Islet of Langerhans (tissue), 1 donor: ENCODE measurements at regions not wholly inside any gene's neighbourhood (a gene's known extent, or its start where the extent isn't known, plus 50 kb on each side); places are given as distances from the start of the nearest gene placed in this dataset.

Experiments
- FAIRE-seq: peaks from one replicate; lab custom pipeline; 2011; peaks lifted over from hg19 to GRCh38; lab: Jason Lieb, UNC

DNA sequence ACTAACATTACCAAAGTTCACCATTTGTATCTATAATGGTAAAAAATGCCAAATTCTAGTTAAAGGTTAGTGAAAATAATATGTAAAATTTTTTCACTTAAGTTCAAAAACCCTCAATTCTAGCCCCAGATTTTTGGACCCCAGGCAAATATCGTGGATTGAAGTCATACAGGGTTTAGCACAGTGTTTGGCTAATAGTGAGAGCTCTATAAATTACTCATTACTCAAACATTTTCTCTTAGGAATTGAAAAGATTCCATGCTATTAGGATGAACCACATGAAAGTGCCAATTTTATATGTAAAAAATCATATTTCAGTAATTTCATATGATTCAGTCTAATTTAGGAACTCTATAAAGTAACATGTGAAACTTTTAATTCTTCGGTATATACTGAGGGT is 170.3 kb upstream of the PREP start:
- peak; percentile 47 for FAIRE-seq

DNA sequence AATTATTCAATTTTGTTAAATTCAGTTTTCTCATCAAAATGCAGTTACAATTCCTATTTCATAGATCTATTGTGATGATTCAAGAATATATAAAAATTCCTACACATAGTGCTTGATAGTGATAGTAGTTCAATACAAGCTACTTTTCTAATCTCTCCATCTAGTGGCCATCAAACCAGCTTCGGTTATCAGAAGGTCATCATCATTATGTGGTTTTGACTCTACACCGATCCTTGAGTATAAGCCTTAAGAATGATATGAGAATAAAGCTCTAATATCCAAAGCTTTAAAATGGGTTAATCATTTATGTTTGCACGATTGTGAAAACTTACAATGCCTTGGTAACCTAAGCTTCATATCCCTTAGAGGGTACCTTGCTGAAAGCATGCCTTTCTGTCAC is 167.5 kb upstream of the PREP start:
- FAIRE-seq: no peak

DNA sequence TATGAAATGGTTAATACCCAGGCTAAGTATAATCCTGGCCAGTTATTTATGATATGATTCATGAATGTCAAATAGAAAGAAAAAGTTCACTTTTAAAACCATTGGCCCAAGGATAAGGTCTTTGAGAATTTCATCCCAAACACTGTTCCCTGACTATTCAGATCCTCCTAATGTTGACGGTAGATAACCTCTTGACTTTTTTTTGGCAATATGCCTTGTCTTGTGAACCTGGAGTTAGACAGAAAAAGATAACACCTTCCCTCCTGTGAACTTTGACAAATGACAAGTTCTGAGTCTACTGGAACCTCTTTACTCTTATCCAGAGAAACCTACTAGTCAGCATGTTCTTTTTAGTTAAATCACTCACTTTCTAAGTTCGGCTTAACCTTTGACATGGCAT is 166.8 kb upstream of the PREP start:
- no peak for FAIRE-seq

DNA sequence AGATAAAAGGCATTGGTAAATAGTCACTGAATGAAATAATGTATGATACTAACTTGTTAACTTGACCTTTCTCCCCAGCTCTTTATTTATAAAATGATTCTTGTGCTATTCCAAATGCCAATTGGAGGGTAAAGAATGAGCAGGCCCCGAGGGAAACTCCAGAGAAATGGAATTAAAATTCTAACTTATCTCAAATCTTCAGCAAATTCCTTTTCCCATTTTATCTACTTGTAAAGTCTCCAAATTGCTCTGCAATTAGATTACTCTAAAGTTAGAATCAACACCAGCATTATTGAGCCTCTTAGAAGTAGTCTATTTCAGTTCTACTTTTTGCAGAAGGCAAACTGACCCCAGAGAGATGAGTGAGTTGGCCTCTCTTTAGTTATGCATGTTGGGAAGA is 165.9 kb upstream of the PREP start:
- FAIRE-seq: no peak

DNA sequence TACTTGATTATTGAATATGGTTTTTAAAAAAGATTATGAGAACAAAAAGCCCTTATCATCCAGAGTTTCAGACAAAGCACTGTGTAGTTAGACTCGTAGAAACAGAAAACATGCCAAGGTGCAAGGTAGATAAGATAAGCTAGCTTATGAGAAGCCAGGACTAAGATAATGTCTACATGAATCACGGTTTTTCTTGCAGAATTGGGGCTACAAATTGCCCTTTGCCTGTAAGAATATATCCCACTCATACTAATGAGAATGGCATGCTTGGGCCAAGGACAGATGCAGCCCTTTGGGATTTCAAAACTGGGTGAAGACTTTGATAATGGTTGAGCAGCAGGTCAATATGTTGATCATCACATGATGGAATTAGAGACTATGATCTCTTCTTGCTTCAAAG is 165.3 kb upstream of the PREP start:
- FAIRE-seq: no peak

DNA sequence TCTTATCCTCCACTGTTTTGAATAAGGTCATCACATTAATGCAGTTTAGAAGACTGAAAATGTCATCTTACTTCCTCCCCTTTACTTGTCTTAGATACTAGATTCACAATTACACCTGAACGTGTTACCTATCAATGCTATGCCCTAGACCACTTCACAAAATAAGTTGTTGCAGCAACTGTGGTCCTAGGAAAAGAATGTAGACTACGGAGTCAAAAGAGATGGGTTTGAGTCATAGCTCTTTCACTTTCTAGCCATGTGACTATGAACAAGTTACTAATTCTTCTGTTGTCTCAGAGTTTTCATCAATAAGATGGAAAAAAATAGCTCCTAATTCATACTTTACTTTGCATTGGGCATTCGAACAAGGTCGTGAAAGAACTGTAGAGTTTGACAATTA is 164.3 kb upstream of the PREP start:
- no peak for FAIRE-seq

DNA sequence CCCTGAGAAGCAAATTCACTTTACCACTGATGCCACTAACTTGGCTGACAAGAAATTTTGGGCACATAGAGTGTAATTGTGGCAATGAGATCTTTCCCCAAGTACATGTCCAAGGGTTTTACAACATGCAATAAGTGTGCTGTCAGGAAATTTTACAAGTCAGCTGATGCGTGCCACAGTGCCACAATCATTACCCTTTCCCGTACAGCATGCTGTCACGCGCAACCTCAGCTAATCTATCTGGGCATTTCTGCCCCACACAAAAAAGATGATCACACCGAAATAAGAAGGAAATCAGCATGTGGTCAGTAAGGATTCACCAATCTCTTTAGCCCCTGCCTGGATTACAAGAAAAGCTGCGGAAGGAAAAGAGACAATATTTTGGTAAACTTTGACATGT is 163.6 kb upstream of the PREP start:
- FAIRE-seq: no peak

DNA sequence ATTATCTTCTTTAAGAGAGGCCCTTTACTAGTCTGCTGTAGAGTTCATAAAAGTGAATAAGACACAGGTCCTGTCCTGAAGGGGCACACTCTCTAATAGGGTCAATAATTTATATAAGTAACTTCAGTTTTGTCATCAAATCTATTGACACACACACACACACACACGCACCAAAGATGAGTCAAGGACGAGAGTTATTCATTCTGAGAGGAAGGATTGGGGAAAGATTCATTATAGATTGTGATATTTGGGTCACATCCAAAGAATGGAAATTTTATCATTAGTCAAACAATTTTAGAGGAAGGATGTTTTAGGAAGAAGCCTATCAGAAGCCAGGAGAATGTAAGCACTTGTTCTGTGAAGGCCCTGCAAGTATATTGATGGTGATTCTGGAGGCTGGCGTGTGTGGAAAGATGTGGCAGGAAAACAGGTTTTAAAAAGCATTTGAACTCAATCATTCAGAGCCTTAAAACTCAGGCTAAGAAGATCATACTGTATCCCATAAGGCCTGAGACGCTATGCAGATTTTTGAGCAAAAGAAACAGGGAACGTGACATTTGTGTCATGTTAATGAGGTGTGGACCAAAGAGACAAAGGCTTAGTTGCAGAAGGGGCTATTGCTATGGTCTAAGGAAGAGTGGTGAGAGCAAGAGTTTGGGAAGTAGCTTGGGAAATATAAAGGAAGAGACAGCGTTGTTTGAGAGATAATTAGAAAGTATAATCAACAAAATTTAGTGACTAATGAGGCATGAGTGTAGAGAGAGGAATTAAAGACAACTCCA is 161.4 kb upstream of the PREP start:
- no peak for FAIRE-seq

DNA sequence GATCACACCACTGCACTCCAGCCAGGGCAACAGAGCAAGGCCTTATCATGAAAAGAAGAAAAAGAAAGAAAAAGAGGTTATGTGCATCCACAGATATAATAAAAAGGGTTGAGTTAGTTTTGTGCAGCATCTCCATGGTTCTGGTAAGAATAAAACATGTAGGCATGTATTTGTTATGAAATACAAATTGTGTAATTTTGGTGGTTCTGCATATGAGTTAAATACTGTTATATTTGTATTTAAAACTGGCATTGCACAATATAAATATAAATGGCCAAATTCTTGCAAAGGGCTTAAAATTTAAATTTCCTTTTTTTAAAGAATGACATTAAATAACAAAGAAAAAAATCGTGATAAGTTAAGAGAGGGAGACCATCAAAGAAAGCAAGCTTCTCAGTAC is 159.1 kb upstream of the PREP start:
- no peak for FAIRE-seq

DNA sequence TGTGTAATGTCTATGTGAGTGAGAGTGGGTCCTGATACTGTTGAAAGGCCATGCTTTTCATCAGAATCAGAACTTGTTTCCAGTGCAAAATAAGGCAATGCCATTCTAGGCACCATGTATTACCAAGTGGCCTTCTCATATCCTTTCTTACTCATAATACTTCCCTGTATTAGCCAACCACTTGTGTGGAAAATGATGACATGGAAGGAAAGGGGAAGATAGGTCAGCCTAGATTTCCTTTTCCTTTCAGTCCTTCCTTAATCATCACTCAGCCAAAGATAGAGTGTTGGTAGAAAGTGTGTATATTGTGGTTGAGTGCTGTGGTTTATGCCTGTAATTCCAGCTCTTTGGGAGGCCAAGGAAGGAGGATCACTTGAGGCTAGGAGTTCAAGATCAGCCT is 158.6 kb upstream of the PREP start:
- no peak for FAIRE-seq

DNA sequence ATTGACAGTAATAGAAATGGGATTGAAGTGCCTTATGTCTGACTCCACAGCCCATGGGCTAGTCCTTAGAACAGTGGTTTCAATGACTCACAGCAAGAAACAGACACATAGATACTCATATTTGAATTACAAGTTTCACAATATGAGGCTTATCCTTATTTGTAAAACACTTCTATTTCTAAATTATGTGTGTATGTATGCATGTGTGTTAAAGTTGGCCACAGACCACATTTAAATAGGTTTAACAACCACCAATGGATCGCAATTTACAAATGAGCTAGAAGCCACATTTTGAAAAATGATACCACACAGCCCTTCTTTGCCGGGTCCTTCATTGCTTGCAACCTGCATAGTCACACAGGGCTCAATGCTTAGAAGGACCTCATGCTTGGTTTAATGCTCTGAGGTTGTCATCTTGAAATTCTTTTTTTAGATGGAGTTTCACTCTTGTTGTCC is 157.8 kb upstream of the PREP start:
- no peak for FAIRE-seq

DNA sequence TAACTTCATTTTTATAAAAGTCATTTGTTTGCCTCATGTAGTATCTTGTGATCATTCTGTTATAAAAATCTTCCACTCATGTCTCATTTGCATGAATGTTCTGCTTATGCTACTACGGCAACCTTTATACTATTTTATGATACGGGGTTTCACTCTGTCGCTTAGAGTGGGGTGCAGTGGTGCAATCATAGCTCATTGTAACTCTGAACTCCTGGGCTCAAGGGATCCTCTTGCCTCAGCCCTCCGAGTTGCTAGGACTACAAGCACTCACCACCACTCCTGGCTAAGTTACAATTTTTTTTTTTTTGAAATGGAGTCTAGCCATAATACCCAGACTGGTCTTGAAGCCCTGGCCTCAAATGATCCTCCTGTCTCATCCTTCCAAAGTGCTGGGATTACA is 154.4 kb upstream of the PREP start:
- FAIRE-seq: no peak

DNA sequence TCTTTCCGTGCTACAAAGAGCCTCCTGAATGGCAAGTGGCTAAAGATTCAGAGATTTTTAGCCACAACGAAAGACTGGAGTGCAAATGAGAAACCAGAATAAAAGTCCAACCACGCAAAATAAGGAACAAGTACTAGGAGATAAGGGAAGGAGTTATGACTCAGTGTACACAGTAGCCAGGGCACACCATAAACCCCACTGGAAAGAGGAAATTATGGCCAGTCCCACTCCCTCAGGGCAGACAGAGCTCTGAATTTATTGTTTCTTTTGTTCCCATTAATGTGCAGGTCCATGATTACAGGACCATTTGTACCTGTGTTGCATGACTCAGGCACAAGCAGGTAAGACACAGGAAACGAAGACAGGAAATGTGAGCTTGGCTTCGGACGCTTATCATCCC is 150.3 kb upstream of the PREP start:
- no peak for FAIRE-seq

DNA sequence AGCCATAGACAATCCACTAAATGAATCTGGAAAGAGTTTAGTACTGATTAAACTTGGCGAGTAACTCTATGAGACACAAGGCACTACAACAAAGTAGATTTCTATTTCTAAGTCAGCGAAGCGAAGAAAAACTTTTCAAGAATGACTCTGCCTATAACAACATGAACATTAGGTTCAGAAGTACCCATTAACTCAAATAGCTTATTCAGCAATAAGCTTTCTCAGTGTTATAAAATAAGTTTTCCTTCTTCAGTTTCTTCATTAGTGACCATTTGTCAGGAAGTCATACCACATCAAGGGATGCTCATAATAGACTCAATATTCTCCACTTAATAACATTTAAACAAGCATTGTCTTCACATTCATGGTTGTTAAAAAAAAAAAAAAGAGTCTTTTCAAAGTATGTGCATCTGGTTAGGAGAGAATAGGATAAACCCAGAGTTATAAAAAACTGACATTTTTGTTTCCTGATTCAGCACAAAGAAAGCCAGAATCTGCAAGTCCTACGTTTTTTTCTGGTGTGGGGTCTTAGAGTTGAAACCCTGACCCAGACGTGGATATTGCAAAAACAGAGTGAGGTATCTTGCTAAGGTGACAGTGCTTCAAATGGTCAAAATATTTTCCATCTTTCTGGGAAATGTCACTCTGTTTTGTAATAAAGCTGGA is 148.2 kb upstream of the PREP start:
- FAIRE-seq: no peak

DNA sequence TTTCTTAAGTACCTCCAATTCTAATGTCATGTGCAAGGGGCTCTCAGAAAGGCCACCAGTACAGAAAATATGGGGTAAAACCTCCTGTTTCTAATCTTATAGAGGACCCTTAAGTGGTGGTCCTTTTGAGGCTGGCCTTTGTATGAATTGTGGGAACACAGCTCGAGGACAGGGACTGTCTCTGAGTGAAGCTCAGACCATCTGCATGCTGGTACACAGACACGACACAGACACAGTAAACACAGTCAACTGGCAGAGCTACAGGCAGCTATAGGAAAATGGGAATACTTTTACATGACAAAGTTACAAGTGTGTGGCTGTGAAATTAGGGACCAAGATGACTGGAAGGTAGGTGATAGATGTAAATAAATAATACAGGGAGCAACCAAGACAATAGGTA is 143.9 kb upstream of the PREP start:
- no peak for FAIRE-seq

DNA sequence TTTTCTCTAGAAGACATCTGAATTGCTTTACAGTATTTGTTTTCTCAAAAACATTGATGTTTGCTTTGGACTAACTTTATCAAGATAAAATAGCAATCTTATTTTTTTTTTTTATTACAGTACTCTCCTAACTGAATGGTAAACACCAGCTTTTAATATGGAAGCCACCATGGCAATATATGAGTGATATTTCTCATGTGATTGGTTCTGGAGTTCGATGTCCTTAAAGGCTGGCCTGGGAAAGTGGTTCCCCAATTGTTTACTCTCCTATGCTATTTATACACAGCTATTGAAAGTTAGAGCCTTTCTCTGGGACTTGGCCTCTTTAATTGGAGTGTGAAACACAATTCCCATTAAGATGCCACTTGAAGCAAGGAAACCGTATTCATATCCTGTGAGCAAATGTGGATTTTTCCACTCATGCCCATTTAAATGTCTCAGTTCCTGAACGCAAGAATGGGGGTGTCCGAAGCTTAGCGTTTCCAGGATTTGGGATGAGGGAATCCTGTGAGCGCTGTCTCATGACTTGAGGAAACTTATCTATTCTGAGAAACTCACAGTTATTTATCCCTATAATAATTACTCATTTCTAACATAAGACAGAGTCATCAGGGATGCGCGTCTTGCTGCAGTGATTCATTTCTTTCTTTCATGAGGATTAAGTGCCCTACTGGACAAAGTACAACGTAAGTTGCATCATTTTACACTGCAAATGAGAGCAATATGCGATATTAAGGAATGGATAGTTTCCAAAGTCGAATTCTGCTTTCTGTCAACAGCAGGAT is 143.3 kb upstream of the PREP start:
- no peak for FAIRE-seq

DNA sequence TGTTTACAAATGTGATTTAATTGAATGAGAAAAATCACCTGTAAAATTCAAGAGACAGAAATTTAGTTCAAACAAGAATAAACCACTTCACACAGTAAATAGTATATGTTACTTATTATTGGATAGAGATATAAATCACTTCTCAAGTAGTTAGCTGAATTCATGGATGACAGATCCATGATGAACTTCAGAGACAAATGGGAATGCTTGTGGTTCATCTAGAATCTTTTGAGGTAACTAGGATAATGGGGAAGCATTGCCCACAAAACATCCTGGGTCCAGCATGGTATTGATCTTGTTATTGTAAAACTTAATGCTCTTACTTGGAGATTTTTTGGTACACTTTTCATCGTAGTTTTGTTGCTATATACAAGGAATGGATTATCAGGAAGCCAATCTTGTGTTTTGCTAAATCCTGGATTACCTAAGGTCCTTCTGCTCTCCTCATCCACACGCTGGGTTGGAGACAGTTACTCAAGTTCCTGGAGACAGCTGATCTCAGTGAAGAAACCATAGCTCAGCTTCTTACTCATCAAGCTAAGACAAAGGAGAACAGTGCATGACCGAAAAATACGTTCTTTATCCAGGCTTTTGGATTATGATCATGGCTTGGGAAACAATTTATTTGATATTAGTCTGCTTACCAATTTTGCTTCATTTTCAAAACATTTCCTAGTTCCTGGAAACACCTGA is 142.5 kb upstream of the PREP start:
- no peak for FAIRE-seq

DNA sequence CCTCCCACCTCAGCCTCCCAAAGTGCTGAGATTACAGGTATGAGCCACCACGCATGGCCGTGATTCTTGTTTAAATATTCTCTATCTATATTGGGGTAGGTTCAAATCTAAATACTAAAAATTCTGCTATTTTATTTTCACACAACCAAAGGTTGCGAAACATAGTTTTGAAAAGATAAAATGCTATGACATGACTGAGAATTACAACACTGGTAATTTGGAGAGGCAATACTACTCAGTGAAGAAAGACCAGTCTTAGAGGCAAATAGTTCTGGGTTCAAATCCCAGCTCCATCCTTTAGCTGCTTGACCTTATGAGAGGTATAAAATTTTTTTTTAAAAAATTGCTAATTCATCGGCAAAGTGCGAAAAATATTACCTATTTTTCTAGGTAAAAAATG is 137.0 kb upstream of the PREP start:
- no peak for FAIRE-seq

DNA sequence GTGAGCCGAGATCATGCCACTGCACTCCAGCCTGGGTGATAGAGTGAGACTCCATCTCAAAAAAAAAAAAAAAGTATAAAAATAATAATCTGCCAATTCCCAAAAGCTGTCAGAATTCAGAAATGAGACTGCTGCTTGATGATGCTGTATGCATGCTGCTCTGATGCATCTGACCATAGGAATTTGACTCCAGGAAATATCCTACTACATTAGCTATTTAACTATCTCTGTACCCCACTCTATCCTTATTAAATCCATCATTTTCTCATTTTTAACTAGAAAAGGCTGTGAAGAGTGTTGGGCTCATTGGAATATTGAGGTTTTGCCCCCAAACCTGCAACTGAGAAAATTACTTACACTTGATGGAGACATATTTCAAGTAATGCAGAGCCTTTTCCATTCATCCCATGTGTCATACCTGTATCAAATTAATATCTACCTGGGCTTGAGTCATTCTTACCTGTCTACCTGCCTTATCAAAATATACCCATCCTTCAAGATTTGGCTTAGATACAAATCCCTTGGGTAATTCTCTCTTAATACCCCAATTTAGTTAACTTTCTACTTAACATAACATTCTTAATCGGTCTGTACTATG is 135.2 kb upstream of the PREP start:
- FAIRE-seq: no peak

DNA sequence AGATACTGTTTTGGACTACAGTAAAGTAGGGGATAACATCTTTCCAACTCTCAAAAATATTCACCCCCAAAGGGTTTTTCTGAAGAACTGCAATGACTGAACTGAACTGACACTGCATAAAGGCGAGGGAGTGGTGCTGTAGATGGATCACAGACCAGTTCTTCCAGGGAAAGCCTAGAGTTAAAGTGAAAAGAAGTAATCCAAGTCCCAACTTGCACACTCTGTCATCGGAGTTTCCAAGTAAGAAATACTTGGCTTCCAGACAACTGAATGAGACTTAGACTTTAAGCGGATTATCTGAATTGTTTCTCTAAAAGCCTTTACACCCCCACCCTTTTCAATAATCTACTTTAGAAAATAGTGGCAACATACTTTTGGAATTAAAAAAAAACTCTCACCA is 134.1 kb upstream of the PREP start:
- FAIRE-seq: no peak

DNA sequence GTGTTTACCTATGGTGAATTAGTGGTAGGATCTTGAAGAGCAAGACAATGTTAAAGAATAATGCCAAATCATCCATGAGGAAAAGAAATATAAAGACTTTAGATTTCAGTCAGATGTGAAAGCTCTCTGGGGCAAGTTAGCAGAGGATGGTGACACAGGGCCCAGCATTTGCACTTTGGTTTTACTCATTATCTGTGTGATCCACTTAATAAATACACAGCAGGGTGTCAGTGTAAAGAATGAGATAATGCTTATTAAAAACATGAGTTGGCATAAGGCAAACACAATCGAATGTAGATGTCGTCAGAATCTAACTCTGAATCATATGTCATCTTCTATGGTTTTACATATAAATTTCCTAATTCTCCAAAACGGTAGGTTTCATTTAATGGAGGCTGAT is 130.4 kb upstream of the PREP start:
- no peak for FAIRE-seq

DNA sequence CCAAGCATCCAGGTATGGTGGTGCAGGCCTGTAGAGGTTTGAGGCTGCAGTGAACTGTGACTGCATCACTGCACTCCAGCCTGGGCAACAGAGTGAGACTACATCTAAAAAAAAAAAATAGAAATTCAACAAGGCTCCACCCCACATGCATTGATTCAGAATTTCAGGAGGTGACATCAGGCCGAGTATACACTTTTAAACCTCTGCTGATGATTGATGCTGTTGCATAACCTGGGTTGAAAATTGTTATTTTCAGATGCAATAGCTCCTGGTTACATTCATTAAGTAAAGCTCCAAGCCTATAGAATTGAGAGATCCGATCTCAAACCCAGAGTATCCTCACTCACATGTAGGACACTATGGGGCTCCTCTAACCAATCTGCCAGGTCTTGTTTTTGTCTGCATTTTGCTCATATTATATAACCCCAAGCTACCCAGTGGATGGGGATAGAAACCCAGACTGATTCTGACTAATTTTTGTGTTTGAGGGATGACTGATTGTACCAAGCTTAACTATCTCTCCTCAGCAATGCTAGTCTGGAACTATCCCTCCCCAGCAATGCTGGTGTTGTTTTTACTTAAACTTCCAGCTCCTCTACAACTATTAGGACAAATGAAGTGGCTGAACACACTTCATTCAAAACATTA is 123.5 kb upstream of the PREP start:
- no peak for FAIRE-seq
